ENCODE measurements at regions not wholly inside any gene's neighbourhood (a gene's known extent, or its start where the extent isn't known, plus 50 kb on each side); places are given as distances from the start of the nearest gene placed in this dataset.

- TF ChIP-seq PBX3 (CRISPR knock-in tag; IDR thresholded peaks at IDR 0.05) (no peak), CTCF (tag by site-specific recombination; IDR thresholded peaks at IDR 0.05) (no peak), ZNF785 (tag by site-specific recombination; IDR thresholded peaks at IDR 0.05) (no peak), TRIM28 (IDR thresholded peaks at IDR 0.05; ENCODE audit: borderline replicate concordance, low read length) (no peak), ZNF624 (tag by site-specific recombination; IDR thresholded peaks at IDR 0.05) (no peak), ZNF48 (tag by site-specific recombination; IDR thresholded peaks at IDR 0.05) (no peak), RBAK (tag by site-specific recombination; IDR thresholded peaks at IDR 0.05) (no peak), ZNF280D (tag by site-specific recombination; IDR thresholded peaks at IDR 0.05) (no peak), ZNF704 (tag by site-specific recombination; IDR thresholded peaks at IDR 0.05) (no peak), YY1 (tag by site-specific recombination; IDR thresholded peaks at IDR 0.05) (no peak), ZXDB (tag by site-specific recombination; IDR thresholded peaks at IDR 0.05) (no peak), ZNF18 (tag by site-specific recombination; IDR thresholded peaks at IDR 0.05) (no peak), ZNF214 (tag by site-specific recombination; IDR thresholded peaks at IDR 0.05; ENCODE audit: borderline replicate concordance) (no peak)
These were observed 123.3 kb upstream of the CWC22 start for GRCh38 chr2:180130403-180130802.
